ENCODE measurements at regions not wholly inside any gene's neighbourhood (a gene's known extent, or its start where the extent isn't known, plus 50 kb on each side); places are given as distances from the start of the nearest gene placed in this dataset.

DNA sequence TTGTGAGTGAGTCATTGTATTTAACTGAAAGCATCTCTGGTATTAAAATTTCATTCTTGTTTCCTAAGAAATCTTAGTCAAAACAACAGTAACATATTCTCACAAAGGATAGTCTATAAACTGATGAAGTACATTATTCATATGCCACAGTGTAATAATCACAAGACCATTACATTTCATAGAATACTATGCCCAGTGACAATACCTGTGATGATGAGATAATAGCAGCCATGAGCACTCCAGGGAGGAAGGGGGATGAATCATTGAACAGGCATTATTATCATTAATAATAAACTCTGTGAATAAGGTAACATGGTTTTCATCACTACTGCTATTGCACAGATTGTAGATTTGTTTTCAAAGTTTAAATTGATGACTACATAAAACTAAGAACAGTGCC, 667.9 kb downstream of the EPM2A start:
- intact Hi-C loops (cut with DNase I; ENCODE audit: low total_unique reads), result no loop called here
- no peaks in the 10 kb centered on the region for H3K27me3 ChIP-seq
- no peak for TF ChIP-seq POLR2AphosphoS5 (IDR thresholded peaks at IDR 0.05)
- TF ChIP-seq EP300 (IDR thresholded peaks at IDR 0.05), result no peak
- TF ChIP-seq POLR2A (IDR thresholded peaks at IDR 0.05), result no peak
- TF ChIP-seq, protein P1, sequence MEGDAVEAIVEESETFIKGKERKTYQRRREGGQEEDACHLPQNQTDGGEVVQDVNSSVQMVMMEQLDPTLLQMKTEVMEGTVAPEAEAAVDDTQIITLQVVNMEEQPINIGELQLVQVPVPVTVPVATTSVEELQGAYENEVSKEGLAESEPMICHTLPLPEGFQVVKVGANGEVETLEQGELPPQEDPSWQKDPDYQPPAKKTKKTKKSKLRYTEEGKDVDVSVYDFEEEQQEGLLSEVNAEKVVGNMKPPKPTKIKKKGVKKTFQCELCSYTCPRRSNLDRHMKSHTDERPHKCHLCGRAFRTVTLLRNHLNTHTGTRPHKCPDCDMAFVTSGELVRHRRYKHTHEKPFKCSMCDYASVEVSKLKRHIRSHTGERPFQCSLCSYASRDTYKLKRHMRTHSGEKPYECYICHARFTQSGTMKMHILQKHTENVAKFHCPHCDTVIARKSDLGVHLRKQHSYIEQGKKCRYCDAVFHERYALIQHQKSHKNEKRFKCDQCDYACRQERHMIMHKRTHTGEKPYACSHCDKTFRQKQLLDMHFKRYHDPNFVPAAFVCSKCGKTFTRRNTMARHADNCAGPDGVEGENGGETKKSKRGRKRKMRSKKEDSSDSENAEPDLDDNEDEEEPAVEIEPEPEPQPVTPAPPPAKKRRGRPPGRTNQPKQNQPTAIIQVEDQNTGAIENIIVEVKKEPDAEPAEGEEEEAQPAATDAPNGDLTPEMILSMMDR (IDR thresholded peaks at IDR 0.05), result no peak

GRCh38 chr6:145068577-145068976, 666.7 kb downstream of the EPM2A start:
- Histone ChIP-seq H3K4me3 (no peak overlapping the region), H3K4me1 (no peaks in the 10 kb centered on the region), H3K9me3 (peaks cover 0 to 4% (median 0%) of the 10 kb centered on the region in 4 donors), H3K27me3 (no peaks in the 10 kb centered on the region), H3K27ac (no peak overlapping the region), H3K36me3 (no peaks in the 10 kb centered on the region)
- DNase-seq, result no peak
- TF ChIP-seq, protein P1 (IDR thresholded peaks at IDR 0.05), result no peak
- TF ChIP-seq POLR2A (IDR thresholded peaks at IDR 0.05) (no peak), POLR2AphosphoS5 (IDR thresholded peaks at IDR 0.05) (no peak), EP300 (IDR thresholded peaks at IDR 0.05) (no peak)
- intact Hi-C loops (cut with DNase I; ENCODE audit: low total_unique reads), result no loop called here

More for the DNA sequence above, 667.9 kb downstream of the EPM2A start:
- Histone ChIP-seq H3K27ac (no peak overlapping the region), H3K4me3 (no peak overlapping the region), H3K36me3 (no peaks in the 10 kb centered on the region), H3K9me3 (peaks cover 0 to 4% (median 0%) of the 10 kb centered on the region in 4 donors), H3K4me1 (no peaks in the 10 kb centered on the region)
- no peak for DNase-seq

GRCh38 chr6:145069966-145070365, 665.4 kb downstream of the EPM2A start:
- H3K9me3 ChIP-seq, result peaks cover 0 to 4% (median 0%) of the 10 kb centered on the region in 4 donors
- no peaks in the 10 kb centered on the region for H3K27me3 ChIP-seq
- 56 to 80% (median 67%) methylated on average over 2 of the region's 2 CpGs for WGBS, 5 donors
- no peaks in the 10 kb centered on the region for H3K4me1 ChIP-seq
- TF ChIP-seq, protein P1 (IDR thresholded peaks at IDR 0.05), result no peak
- TF ChIP-seq EP300 (IDR thresholded peaks at IDR 0.05) (no peak), POLR2A (IDR thresholded peaks at IDR 0.05) (no peak), POLR2AphosphoS5 (IDR thresholded peaks at IDR 0.05) (no peak)
- DNase-seq, result no peak
- no peak overlapping the region for H3K27ac ChIP-seq
- H3K4me3 ChIP-seq, result no peak overlapping the region
- intact Hi-C loops (cut with DNase I; ENCODE audit: low total_unique reads), result no loop called here
- H3K36me3 ChIP-seq, result no peaks in the 10 kb centered on the region

GRCh38 chr6:145070791-145071190, 664.5 kb downstream of the EPM2A start:
- H3K27me3 ChIP-seq, result no peaks in the 10 kb centered on the region
- DNase-seq, result no peak
- no peak overlapping the region for H3K4me3 ChIP-seq
- peaks cover 0 to 4% (median 0%) of the 10 kb centered on the region in 4 donors for H3K9me3 ChIP-seq
- 60 to 91% (median 75%) methylated on average over 2 of the region's 2 CpGs for WGBS, 5 donors
- intact Hi-C loops (cut with DNase I; ENCODE audit: low total_unique reads), result no loop called here
- TF ChIP-seq, protein P1 (IDR thresholded peaks at IDR 0.05), result no peak
- TF ChIP-seq POLR2A (IDR thresholded peaks at IDR 0.05) (no peak), EP300 (IDR thresholded peaks at IDR 0.05) (no peak), POLR2AphosphoS5 (IDR thresholded peaks at IDR 0.05) (no peak)
- no peak overlapping the region for H3K27ac ChIP-seq
- no peaks in the 10 kb centered on the region for H3K36me3 ChIP-seq
- H3K4me1 ChIP-seq, result no peaks in the 10 kb centered on the region
